ENCODE measurements at regions not wholly inside any gene's neighbourhood (a gene's known extent, or its start where the extent isn't known, plus 50 kb on each side); places are given as distances from the start of the nearest gene placed in this dataset.

- DNase-seq, result no peak
- Histone ChIP-seq H3K27me3 (ENCODE audit: low read length) (no peaks in the 10 kb centered on the region), H3K79me2 (ENCODE audit: low read length) (no peaks in the 10 kb centered on the region), H3K9ac (ENCODE audit: low read length) (no peak overlapping the region), H3K4me1 (ENCODE audit: low read length) (no peaks in the 10 kb centered on the region), H3K4me2 (ENCODE audit: low read depth, low read length, poor library complexity, severe bottlenecking) (no peak overlapping the region), H3K36me3 (ENCODE audit: insufficient read depth, low read length) (no peaks in the 10 kb centered on the region), H3K4me3 (ENCODE audit: low read length) (no peak overlapping the region), H2AFZ (ENCODE audit: low read length) (no peak overlapping the region), H3K9me2 (replicated peaks; ENCODE audit: insufficient read depth, low read length) (no peaks in the 10 kb centered on the region), H3K9me3 (ENCODE audit: low read length) (no peaks in the 10 kb centered on the region), H3K27ac (ENCODE audit: low read length) (no peak overlapping the region), H4K20me1 (ENCODE audit: insufficient read depth, low read depth, low read length) (no peaks in the 10 kb centered on the region)
Measured at GRCh38 chr18:79610461-79611039, 69.1 kb upstream of the CTDP1 start.

- Histone ChIP-seq H3K4me2 (ENCODE audit: low read depth, low read length, poor library complexity, severe bottlenecking) (no peak overlapping the region), H2AFZ (ENCODE audit: low read length) (no peak overlapping the region), H3K36me3 (ENCODE audit: insufficient read depth, low read length) (no peaks in the 10 kb centered on the region)
Measured at GRCh38 chr18:79611040-79611681, 68.4 kb upstream of the CTDP1 start.

GRCh38 chr18:79612291-79613108 lies 67.1 kb upstream of the CTDP1 start:
- no peak overlapping the region for H3K9ac ChIP-seq (ENCODE audit: low read length)
- no peaks in the 10 kb centered on the region for H3K79me2 ChIP-seq (ENCODE audit: low read length)
- H3K9me2 ChIP-seq (replicated peaks; ENCODE audit: insufficient read depth, low read length), result no peaks in the 10 kb centered on the region
- H3K4me2 ChIP-seq (ENCODE audit: low read depth, low read length, poor library complexity, severe bottlenecking), result no peak overlapping the region
- no peaks in the 10 kb centered on the region for H4K20me1 ChIP-seq (ENCODE audit: insufficient read depth, low read depth, low read length)
- no peaks in the 10 kb centered on the region for H3K27me3 ChIP-seq (ENCODE audit: low read length)
- H3K36me3 ChIP-seq (ENCODE audit: insufficient read depth, low read length), result no peaks in the 10 kb centered on the region
- H3K27ac ChIP-seq (ENCODE audit: low read length), result no peak overlapping the region
- H2AFZ ChIP-seq (ENCODE audit: low read length), result no peak overlapping the region
- no peaks in the 10 kb centered on the region for H3K9me3 ChIP-seq (ENCODE audit: low read length)
- no peaks in the 10 kb centered on the region for H3K4me1 ChIP-seq (ENCODE audit: low read length)
- DNase-seq, result no peak
- H3K4me3 ChIP-seq (ENCODE audit: low read length), result no peak overlapping the region

More at GRCh38 chr18:79611040-79611681, 68.4 kb upstream of the CTDP1 start:
- no peaks in the 10 kb centered on the region for H3K27me3 ChIP-seq (ENCODE audit: low read length)
- H3K4me3 ChIP-seq (ENCODE audit: low read length), result no peak overlapping the region
- H3K9ac ChIP-seq (ENCODE audit: low read length), result no peak overlapping the region
- H3K9me2 ChIP-seq (replicated peaks; ENCODE audit: insufficient read depth, low read length), result no peaks in the 10 kb centered on the region
- DNase-seq, result no peak
- H4K20me1 ChIP-seq (ENCODE audit: insufficient read depth, low read depth, low read length), result no peaks in the 10 kb centered on the region
- no peak overlapping the region for H3K27ac ChIP-seq (ENCODE audit: low read length)
- no peaks in the 10 kb centered on the region for H3K9me3 ChIP-seq (ENCODE audit: low read length)
- H3K4me1 ChIP-seq (ENCODE audit: low read length), result no peaks in the 10 kb centered on the region
- no peaks in the 10 kb centered on the region for H3K79me2 ChIP-seq (ENCODE audit: low read length)

GRCh38 chr18:79613186-79613931 lies 66.2 kb upstream of the CTDP1 start:
- no peaks in the 10 kb centered on the region for H3K27me3 ChIP-seq (ENCODE audit: low read length)
- H3K4me3 ChIP-seq (ENCODE audit: low read length), result no peak overlapping the region
- no peak overlapping the region for H3K27ac ChIP-seq (ENCODE audit: low read length)
- H3K79me2 ChIP-seq (ENCODE audit: low read length), result no peaks in the 10 kb centered on the region
- H4K20me1 ChIP-seq (ENCODE audit: insufficient read depth, low read depth, low read length), result no peaks in the 10 kb centered on the region
- no peaks in the 10 kb centered on the region for H3K36me3 ChIP-seq (ENCODE audit: insufficient read depth, low read length)
- no peak overlapping the region for H2AFZ ChIP-seq (ENCODE audit: low read length)
- no peaks in the 10 kb centered on the region for H3K9me3 ChIP-seq (ENCODE audit: low read length)
- H3K9me2 ChIP-seq (replicated peaks; ENCODE audit: insufficient read depth, low read length), result no peaks in the 10 kb centered on the region
- no peak overlapping the region for H3K9ac ChIP-seq (ENCODE audit: low read length)
- no peaks in the 10 kb centered on the region for H3K4me1 ChIP-seq (ENCODE audit: low read length)
- DNase-seq, result no peak
- no peak overlapping the region for H3K4me2 ChIP-seq (ENCODE audit: low read depth, low read length, poor library complexity, severe bottlenecking)

GRCh38 chr18:79614211-79614955 lies 65.2 kb upstream of the CTDP1 start:
- Histone ChIP-seq H4K20me1 (ENCODE audit: insufficient read depth, low read depth, low read length) (no peaks in the 10 kb centered on the region), H3K4me3 (ENCODE audit: low read length) (no peak overlapping the region), H3K27ac (ENCODE audit: low read length) (no peak overlapping the region), H3K27me3 (ENCODE audit: low read length) (no peaks in the 10 kb centered on the region), H3K9me3 (ENCODE audit: low read length) (no peaks in the 10 kb centered on the region), H3K4me2 (ENCODE audit: low read depth, low read length, poor library complexity, severe bottlenecking) (no peak overlapping the region), H3K79me2 (ENCODE audit: low read length) (no peaks in the 10 kb centered on the region), H2AFZ (ENCODE audit: low read length) (no peak overlapping the region), H3K9me2 (replicated peaks; ENCODE audit: insufficient read depth, low read length) (no peaks in the 10 kb centered on the region), H3K4me1 (ENCODE audit: low read length) (no peaks in the 10 kb centered on the region), H3K36me3 (ENCODE audit: insufficient read depth, low read length) (no peaks in the 10 kb centered on the region), H3K9ac (ENCODE audit: low read length) (no peak overlapping the region)
- no peak for DNase-seq

GRCh38 chr18:79615091-79615490 lies 64.5 kb upstream of the CTDP1 start:
- H3K4me2 ChIP-seq (ENCODE audit: low read depth, low read length, poor library complexity, severe bottlenecking), result no peak overlapping the region
- H3K4me1 ChIP-seq (ENCODE audit: low read length), result no peaks in the 10 kb centered on the region
- no peak overlapping the region for H2AFZ ChIP-seq (ENCODE audit: low read length)
- no peaks in the 10 kb centered on the region for H3K9me3 ChIP-seq (ENCODE audit: low read length)
- DNase-seq, result no peak
- no peaks in the 10 kb centered on the region for H4K20me1 ChIP-seq (ENCODE audit: insufficient read depth, low read depth, low read length)
- no peak overlapping the region for H3K9ac ChIP-seq (ENCODE audit: low read length)
- no peaks in the 10 kb centered on the region for H3K9me2 ChIP-seq (replicated peaks; ENCODE audit: insufficient read depth, low read length)
- H3K27ac ChIP-seq (ENCODE audit: low read length), result no peak overlapping the region
- no peaks in the 10 kb centered on the region for H3K27me3 ChIP-seq (ENCODE audit: low read length)
- no peaks in the 10 kb centered on the region for H3K36me3 ChIP-seq (ENCODE audit: insufficient read depth, low read length)
- no peaks in the 10 kb centered on the region for H3K79me2 ChIP-seq (ENCODE audit: low read length)
- H3K4me3 ChIP-seq (ENCODE audit: low read length), result no peak overlapping the region

GRCh38 chr18:79615586-79615985 lies 64.0 kb upstream of the CTDP1 start:
- Histone ChIP-seq H3K4me3 (ENCODE audit: low read length) (no peak overlapping the region), H3K27me3 (ENCODE audit: low read length) (no peaks in the 10 kb centered on the region), H3K4me1 (ENCODE audit: low read length) (no peaks in the 10 kb centered on the region), H3K79me2 (ENCODE audit: low read length) (no peaks in the 10 kb centered on the region), H3K36me3 (ENCODE audit: insufficient read depth, low read length) (no peaks in the 10 kb centered on the region), H4K20me1 (ENCODE audit: insufficient read depth, low read depth, low read length) (no peaks in the 10 kb centered on the region), H3K27ac (ENCODE audit: low read length) (no peak overlapping the region), H3K9me3 (ENCODE audit: low read length) (no peaks in the 10 kb centered on the region), H3K9ac (ENCODE audit: low read length) (no peak overlapping the region), H2AFZ (ENCODE audit: low read length) (no peak overlapping the region), H3K4me2 (ENCODE audit: low read depth, low read length, poor library complexity, severe bottlenecking) (no peak overlapping the region), H3K9me2 (replicated peaks; ENCODE audit: insufficient read depth, low read length) (no peaks in the 10 kb centered on the region)
- no peak for DNase-seq
